WTC11 (cell line): ENCODE measurements at regions not wholly inside any gene's neighbourhood (a gene's known extent, or its start where the extent isn't known, plus 50 kb on each side); places are given as distances from the start of the nearest gene placed in this dataset.

ENCODE experiments used
- ATAC-seq: fragments of 200-7000 bp; cut with Tn5 transposase; 2 replicates; pipeline ENCODE4 v1.10.0; 2021; ENCODE audit warnings: mild to moderate bottlenecking, moderate library complexity
- CTCF ChIA-PET: fragments of 300-600 bp; sonication (Branson Sonifier 250); formaldehyde crosslinking; loops from one replicate; lab custom pipeline; 2021; ENCODE audit warnings: antibody characterized with exemption; lab: Charles Lee
- POLR2A ChIA-PET: fragments of 350-600 bp; sonication (Branson Sonifier 250); formaldehyde crosslinking; loops from one replicate; lab custom pipeline; 2021; ENCODE audit warnings: antibody characterized with exemption; lab: Charles Lee
- DNase-seq: peaks from one replicate; pipeline ENCODE4 v3.0.0; 2021; ENCODE audit warnings: low spot score
- H3K27ac Mint-ChIP-seq: 2 replicates; pipeline ENCODE4 v1.8.0; 2021; ENCODE audit warnings: mixed read lengths
- H3K27me3 Mint-ChIP-seq: 2 replicates; pipeline ENCODE4 v1.8.0; 2021; ENCODE audit warnings: low read depth, mild to moderate bottlenecking, moderate library complexity, mixed read lengths
- H3K36me3 Mint-ChIP-seq: 2 replicates; pipeline ENCODE4 v1.8.0; 2021; ENCODE audit warnings: mixed read lengths
- H3K4me1 Mint-ChIP-seq: 2 replicates; pipeline ENCODE4 v1.8.0; 2022; ENCODE audit warnings: mixed read lengths
- H3K4me3 Mint-ChIP-seq: 2 replicates; pipeline ENCODE4 v1.8.0; 2021; ENCODE audit warnings: mild to moderate bottlenecking, moderate library complexity, mixed read lengths
- H3K9me3 Mint-ChIP-seq: 2 replicates; pipeline ENCODE4 v1.8.0; 2021; ENCODE audit warnings: mixed read lengths
- ELF4 ChIP-seq: sonication (generic); formaldehyde crosslinking; IDR thresholded peaks from 2 replicates; pipeline ENCODE4 v1.8.1; 2022; ENCODE audit warnings: low read depth, mild to moderate bottlenecking, moderate library complexity, missing genetic modification reagents
- ETV6 ChIP-seq: sonication (generic); formaldehyde crosslinking; IDR thresholded peaks from 2 replicates; pipeline ENCODE4 v1.8.1; 2022; ENCODE audit warnings: mild to moderate bottlenecking, missing genetic modification reagents
- HMGA2 ChIP-seq: fragments of 250-450 bp; sonication (Bioruptor Pico); IDR thresholded peaks from 2 replicates; pipeline ENCODE4 v1.4.0; 2021; ENCODE audit warnings: mild to moderate bottlenecking, moderate library complexity
- MXD4 ChIP-seq: fragments of 250-450 bp; sonication (Bioruptor Pico); IDR thresholded peaks from 2 replicates; pipeline ENCODE4 v1.8.0; 2021; ENCODE audit warnings: mild to moderate bottlenecking, moderate library complexity, borderline replicate concordance
- NR3C1 ChIP-seq: sonication (generic); formaldehyde crosslinking; conservative IDR thresholded peaks from 2 replicates; pipeline ENCODE4 v1.8.1; 2023; ENCODE audit warnings: low read depth, mild to moderate bottlenecking, missing genetic modification reagents
- SMAD3 ChIP-seq: sonication (generic); formaldehyde crosslinking; IDR thresholded peaks from 2 replicates; pipeline ENCODE4 v1.8.0; 2022; ENCODE audit warnings: missing genetic modification reagents, mild to moderate bottlenecking, borderline replicate concordance
- SMAD4 ChIP-seq: sonication (generic); formaldehyde crosslinking; IDR thresholded peaks from 2 replicates; pipeline ENCODE4 v1.8.0; 2022; ENCODE audit warnings: mild to moderate bottlenecking, missing genetic modification reagents
- ZNF219 ChIP-seq: sonication (generic); formaldehyde crosslinking; IDR thresholded peaks from 2 replicates; pipeline ENCODE4 v1.8.0; 2023; ENCODE audit warnings: missing genetic modification reagents, mild to moderate bottlenecking, borderline replicate concordance
- ZNF423 ChIP-seq: fragments of 250-450 bp; sonication (Bioruptor Pico); IDR thresholded peaks from 2 replicates; pipeline ENCODE4 v2.1.2; 2022; ENCODE audit warnings: mild to moderate bottlenecking, moderate library complexity
- TF ChIP-seq, protein P1 (sequence below): sonication (generic); formaldehyde crosslinking; IDR thresholded peaks from 2 replicates; pipeline ENCODE4 v1.8.1; 2022; ENCODE audit warnings: missing genetic modification reagents, borderline replicate concordance
- TF ChIP-seq, protein P2 (sequence below): sonication (generic); formaldehyde crosslinking; IDR thresholded peaks from 2 replicates; pipeline ENCODE4 v1.8.0; 2023; ENCODE audit warnings: mild to moderate bottlenecking, missing genetic modification reagents
- TF ChIP-seq, protein P3 (sequence below): sonication (generic); formaldehyde crosslinking; IDR thresholded peaks from 2 replicates; pipeline ENCODE4 v1.8.1; 2023; ENCODE audit warnings: mild to moderate bottlenecking, missing genetic modification reagents, moderate library complexity
- TF ChIP-seq, protein P4 (sequence below): fragments of 250-450 bp; sonication (Bioruptor Pico); IDR thresholded peaks from 2 replicates; pipeline ENCODE4 v1.9.0; 2021; ENCODE audit warnings: mild to moderate bottlenecking
- TF ChIP-seq, protein P5 (sequence below): fragments of 250-450 bp; sonication (Bioruptor Pico); IDR thresholded peaks from 2 replicates; pipeline ENCODE4 v1.9.0; 2021; ENCODE audit warnings: mild to moderate bottlenecking
- TF ChIP-seq, protein P6 (sequence below): sonication (generic); formaldehyde crosslinking; IDR thresholded peaks from 2 replicates; pipeline ENCODE4 v1.8.1; 2022; ENCODE audit warnings: mild to moderate bottlenecking, moderate library complexity, missing genetic modification reagents
- TF ChIP-seq, protein P7 (sequence below): sonication (generic); formaldehyde crosslinking; conservative IDR thresholded peaks from 2 replicates; pipeline ENCODE4 v1.8.1; 2022; ENCODE audit warnings: mild to moderate bottlenecking, missing genetic modification reagents
- TF ChIP-seq, protein P8 (sequence below): sonication (generic); formaldehyde crosslinking; IDR thresholded peaks from 2 replicates; pipeline ENCODE4 v1.8.0; 2022; ENCODE audit warnings: mild to moderate bottlenecking, missing genetic modification reagents
- TF ChIP-seq, protein P9 (sequence below): sonication (generic); formaldehyde crosslinking; IDR thresholded peaks from 2 replicates; pipeline ENCODE4 v1.8.1; 2022; ENCODE audit warnings: low read depth, mild to moderate bottlenecking, moderate library complexity, missing genetic modification reagents, borderline replicate concordance

DNA sequence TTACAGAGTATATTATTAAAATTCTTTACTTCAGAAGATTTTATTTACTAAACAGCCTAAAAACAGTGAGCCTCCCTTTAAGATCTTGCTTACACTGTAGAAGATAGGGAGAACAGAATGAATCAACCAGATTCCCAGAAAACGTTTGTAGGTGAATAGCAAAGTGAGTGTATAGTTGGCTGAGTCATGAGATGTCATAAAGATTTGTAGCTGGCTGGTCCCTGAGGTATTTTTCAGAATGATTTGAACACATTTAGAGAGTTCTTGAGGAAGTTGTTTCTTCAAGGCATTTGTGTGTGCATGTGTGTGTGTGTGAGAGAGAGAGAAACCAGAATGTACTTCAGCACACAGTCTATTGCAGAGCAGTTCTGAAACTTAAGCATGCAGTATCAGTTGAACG, 159.4 kb upstream of the PRR16 start (continued):
- TF ChIP-seq, protein P1, sequence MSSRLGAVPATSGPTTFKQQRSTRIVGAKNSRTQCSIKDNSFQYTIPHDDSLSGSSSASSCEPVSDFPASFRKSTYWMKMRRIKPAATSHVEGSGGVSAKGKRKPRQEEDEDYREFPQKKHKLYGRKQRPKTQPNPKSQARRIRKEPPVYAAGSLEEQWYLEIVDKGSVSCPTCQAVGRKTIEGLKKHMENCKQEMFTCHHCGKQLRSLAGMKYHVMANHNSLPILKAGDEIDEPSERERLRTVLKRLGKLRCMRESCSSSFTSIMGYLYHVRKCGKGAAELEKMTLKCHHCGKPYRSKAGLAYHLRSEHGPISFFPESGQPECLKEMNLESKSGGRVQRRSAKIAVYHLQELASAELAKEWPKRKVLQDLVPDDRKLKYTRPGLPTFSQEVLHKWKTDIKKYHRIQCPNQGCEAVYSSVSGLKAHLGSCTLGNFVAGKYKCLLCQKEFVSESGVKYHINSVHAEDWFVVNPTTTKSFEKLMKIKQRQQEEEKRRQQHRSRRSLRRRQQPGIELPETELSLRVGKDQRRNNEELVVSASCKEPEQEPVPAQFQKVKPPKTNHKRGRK (CRISPR knock-in tag), result no peak
- TF ChIP-seq ELF4 (CRISPR knock-in tag) (no peak), NR3C1 (CRISPR knock-in tag) (no peak), ZNF423 (CRISPR knock-in tag) (no peak), MXD4 (no peak)
- TF ChIP-seq, protein P2, sequence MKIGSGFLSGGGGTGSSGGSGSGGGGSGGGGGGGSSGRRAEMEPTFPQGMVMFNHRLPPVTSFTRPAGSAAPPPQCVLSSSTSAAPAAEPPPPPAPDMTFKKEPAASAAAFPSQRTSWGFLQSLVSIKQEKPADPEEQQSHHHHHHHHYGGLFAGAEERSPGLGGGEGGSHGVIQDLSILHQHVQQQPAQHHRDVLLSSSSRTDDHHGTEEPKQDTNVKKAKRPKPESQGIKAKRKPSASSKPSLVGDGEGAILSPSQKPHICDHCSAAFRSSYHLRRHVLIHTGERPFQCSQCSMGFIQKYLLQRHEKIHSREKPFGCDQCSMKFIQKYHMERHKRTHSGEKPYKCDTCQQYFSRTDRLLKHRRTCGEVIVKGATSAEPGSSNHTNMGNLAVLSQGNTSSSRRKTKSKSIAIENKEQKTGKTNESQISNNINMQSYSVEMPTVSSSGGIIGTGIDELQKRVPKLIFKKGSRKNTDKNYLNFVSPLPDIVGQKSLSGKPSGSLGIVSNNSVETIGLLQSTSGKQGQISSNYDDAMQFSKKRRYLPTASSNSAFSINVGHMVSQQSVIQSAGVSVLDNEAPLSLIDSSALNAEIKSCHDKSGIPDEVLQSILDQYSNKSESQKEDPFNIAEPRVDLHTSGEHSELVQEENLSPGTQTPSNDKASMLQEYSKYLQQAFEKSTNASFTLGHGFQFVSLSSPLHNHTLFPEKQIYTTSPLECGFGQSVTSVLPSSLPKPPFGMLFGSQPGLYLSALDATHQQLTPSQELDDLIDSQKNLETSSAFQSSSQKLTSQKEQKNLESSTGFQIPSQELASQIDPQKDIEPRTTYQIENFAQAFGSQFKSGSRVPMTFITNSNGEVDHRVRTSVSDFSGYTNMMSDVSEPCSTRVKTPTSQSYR (CRISPR knock-in tag), result no peak
- TF ChIP-seq, protein P3, sequence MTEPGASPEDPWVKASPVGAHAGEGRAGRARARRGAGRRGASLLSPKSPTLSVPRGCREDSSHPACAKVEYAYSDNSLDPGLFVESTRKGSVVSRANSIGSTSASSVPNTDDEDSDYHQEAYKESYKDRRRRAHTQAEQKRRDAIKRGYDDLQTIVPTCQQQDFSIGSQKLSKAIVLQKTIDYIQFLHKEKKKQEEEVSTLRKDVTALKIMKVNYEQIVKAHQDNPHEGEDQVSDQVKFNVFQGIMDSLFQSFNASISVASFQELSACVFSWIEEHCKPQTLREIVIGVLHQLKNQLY (CRISPR knock-in tag), result no peak

DNA sequence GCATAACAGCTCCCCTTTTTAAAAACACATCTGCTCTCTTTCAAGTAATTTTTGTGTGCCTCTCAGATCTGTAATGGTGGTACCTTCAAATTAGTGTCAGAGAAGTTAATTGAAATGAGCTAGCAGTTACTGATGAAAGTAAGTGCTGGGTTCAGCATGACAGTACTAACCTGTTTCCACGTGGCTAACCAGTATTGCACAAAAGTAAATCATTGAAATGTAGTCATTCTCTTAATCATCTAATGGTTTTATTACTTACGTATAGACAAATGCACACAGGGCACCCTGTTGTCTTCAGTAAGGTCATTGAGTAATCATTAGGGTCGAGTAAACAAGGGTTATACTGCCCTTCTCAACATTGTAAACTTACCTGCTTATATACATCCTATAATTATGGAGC, 157.8 kb upstream of the PRR16 start:
- H3K27me3 Mint-ChIP-seq, result no peaks in the 10 kb centered on the region
- no peaks in the 10 kb centered on the region for H3K4me1 Mint-ChIP-seq
- ChIA-PET CTCF (no interaction called here), POLR2A (no interaction called here)
- H3K27ac Mint-ChIP-seq, result no peak overlapping the region
- DNase-seq (no peak), ATAC-seq (no peak)
- H3K9me3 Mint-ChIP-seq, result peaks cover 3% of the 10 kb centered on the region; the same call in 1 of the 2 replicates
- H3K36me3 Mint-ChIP-seq, result no peaks in the 10 kb centered on the region
- H3K4me3 Mint-ChIP-seq, result no peak overlapping the region
- TF ChIP-seq, protein P4, sequence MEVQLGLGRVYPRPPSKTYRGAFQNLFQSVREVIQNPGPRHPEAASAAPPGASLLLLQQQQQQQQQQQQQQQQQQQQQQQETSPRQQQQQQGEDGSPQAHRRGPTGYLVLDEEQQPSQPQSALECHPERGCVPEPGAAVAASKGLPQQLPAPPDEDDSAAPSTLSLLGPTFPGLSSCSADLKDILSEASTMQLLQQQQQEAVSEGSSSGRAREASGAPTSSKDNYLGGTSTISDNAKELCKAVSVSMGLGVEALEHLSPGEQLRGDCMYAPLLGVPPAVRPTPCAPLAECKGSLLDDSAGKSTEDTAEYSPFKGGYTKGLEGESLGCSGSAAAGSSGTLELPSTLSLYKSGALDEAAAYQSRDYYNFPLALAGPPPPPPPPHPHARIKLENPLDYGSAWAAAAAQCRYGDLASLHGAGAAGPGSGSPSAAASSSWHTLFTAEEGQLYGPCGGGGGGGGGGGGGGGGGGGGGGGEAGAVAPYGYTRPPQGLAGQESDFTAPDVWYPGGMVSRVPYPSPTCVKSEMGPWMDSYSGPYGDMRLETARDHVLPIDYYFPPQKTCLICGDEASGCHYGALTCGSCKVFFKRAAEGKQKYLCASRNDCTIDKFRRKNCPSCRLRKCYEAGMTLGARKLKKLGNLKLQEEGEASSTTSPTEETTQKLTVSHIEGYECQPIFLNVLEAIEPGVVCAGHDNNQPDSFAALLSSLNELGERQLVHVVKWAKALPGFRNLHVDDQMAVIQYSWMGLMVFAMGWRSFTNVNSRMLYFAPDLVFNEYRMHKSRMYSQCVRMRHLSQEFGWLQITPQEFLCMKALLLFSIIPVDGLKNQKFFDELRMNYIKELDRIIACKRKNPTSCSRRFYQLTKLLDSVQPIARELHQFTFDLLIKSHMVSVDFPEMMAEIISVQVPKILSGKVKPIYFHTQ (CRISPR knock-in tag), result no peak
- no peak for TF ChIP-seq SMAD3 (CRISPR knock-in tag)
- TF ChIP-seq, protein P5, sequence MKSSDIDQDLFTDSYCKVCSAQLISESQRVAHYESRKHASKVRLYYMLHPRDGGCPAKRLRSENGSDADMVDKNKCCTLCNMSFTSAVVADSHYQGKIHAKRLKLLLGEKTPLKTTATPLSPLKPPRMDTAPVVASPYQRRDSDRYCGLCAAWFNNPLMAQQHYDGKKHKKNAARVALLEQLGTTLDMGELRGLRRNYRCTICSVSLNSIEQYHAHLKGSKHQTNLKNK (CRISPR knock-in tag), result no peak
- no peak for TF ChIP-seq HMGA2 (CRISPR knock-in tag)
- TF ChIP-seq, protein P6, sequence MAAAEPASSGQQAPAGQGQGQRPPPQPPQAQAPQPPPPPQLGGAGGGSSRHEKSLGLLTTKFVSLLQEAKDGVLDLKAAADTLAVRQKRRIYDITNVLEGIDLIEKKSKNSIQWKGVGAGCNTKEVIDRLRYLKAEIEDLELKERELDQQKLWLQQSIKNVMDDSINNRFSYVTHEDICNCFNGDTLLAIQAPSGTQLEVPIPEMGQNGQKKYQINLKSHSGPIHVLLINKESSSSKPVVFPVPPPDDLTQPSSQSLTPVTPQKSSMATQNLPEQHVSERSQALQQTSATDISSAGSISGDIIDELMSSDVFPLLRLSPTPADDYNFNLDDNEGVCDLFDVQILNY (CRISPR knock-in tag), result no peak
- TF ChIP-seq, protein P7, sequence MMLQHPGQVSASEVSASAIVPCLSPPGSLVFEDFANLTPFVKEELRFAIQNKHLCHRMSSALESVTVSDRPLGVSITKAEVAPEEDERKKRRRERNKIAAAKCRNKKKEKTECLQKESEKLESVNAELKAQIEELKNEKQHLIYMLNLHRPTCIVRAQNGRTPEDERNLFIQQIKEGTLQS (CRISPR knock-in tag), result no peak
- no peak for TF ChIP-seq SMAD4 (CRISPR knock-in tag)
- TF ChIP-seq ETV6, result no peak
- TF ChIP-seq, protein P8, sequence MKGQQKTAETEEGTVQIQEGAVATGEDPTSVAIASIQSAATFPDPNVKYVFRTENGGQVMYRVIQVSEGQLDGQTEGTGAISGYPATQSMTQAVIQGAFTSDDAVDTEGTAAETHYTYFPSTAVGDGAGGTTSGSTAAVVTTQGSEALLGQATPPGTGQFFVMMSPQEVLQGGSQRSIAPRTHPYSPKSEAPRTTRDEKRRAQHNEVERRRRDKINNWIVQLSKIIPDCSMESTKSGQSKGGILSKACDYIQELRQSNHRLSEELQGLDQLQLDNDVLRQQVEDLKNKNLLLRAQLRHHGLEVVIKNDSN (CRISPR knock-in tag), result no peak
- TF ChIP-seq, protein P2 (CRISPR knock-in tag), result no peak
- no peak for TF ChIP-seq ZNF219 (CRISPR knock-in tag)
- TF ChIP-seq, protein P9, sequence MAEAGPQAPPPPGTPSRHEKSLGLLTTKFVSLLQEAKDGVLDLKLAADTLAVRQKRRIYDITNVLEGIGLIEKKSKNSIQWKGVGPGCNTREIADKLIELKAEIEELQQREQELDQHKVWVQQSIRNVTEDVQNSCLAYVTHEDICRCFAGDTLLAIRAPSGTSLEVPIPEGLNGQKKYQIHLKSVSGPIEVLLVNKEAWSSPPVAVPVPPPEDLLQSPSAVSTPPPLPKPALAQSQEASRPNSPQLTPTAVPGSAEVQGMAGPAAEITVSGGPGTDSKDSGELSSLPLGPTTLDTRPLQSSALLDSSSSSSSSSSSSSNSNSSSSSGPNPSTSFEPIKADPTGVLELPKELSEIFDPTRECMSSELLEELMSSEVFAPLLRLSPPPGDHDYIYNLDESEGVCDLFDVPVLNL (CRISPR knock-in tag), result no peak
